ENCODE measurements at regions not wholly inside any gene's neighbourhood (a gene's known extent, or its start where the extent isn't known, plus 50 kb on each side); places are given as distances from the start of the nearest gene placed in this dataset.

DNA sequence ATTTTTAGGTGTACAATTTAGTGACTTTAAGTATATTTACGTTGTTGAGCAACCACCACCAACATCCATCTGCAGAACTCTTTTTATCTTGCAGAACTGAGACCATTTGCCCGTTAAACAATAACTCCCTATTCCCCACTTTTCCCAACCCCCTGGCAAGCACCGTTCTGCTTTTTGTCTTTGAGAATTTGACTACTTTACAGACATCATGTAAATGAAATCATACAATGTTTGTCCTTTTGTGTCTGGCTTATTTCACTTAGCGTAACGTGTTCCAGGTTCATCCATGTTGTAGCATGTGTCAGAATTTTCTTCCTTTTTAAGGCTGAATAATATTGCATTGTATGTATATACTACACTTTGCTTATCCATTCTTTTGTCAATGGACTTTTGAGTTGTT, 201.5 kb downstream of the DACT1 start:
- TF ChIP-seq, protein P1, sequence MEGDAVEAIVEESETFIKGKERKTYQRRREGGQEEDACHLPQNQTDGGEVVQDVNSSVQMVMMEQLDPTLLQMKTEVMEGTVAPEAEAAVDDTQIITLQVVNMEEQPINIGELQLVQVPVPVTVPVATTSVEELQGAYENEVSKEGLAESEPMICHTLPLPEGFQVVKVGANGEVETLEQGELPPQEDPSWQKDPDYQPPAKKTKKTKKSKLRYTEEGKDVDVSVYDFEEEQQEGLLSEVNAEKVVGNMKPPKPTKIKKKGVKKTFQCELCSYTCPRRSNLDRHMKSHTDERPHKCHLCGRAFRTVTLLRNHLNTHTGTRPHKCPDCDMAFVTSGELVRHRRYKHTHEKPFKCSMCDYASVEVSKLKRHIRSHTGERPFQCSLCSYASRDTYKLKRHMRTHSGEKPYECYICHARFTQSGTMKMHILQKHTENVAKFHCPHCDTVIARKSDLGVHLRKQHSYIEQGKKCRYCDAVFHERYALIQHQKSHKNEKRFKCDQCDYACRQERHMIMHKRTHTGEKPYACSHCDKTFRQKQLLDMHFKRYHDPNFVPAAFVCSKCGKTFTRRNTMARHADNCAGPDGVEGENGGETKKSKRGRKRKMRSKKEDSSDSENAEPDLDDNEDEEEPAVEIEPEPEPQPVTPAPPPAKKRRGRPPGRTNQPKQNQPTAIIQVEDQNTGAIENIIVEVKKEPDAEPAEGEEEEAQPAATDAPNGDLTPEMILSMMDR (IDR thresholded peaks at IDR 0.05 in 8 of 11, conservative IDR thresholded peaks at IDR 0.05 in 3 of 11) = no peak
- TF ChIP-seq POLR2AphosphoS5 (IDR thresholded peaks at IDR 0.05) = no peak
